H9 (cell line): ENCODE measurements at regions not wholly inside any gene's neighbourhood (a gene's known extent, or its start where the extent isn't known, plus 50 kb on each side); places are given as distances from the start of the nearest gene placed in this dataset.

Experiments used
- DNase-seq: peaks from one replicate; pipeline ENCODE4 v3.0.0-alpha.2; 2017
- H2AFZ ChIP-seq: one replicate; pipeline ENCODE4 v1.6.1; 2013; ENCODE audit warnings: mild to moderate bottlenecking, low read length, control low read depth, moderate library complexity
- H2AK5ac ChIP-seq: 2 replicates; pipeline ENCODE4 v1.6.1; 2013; ENCODE audit warnings: low read length, control low read depth, mixed read lengths; ENCODE audit not compliant: insufficient read length
- H2BK120ac ChIP-seq: one replicate; pipeline ENCODE4 v1.6.1; 2013; ENCODE audit warnings: low read depth, mild to moderate bottlenecking, low read length, control low read depth, inconsistent platforms; ENCODE audit not compliant: poor library complexity, severe bottlenecking
- H2BK12ac ChIP-seq: 2 replicates; pipeline ENCODE4 v1.6.1; 2013; ENCODE audit warnings: low read length, control low read depth, mixed read lengths, low read depth; ENCODE audit not compliant: insufficient read length
- H2BK15ac ChIP-seq: 2 replicates; pipeline ENCODE4 v1.6.1; 2013; ENCODE audit warnings: low read depth, low read length, control low read depth
- H2BK20ac ChIP-seq: one replicate; pipeline ENCODE4 v1.6.1; 2013; ENCODE audit warnings: low read depth, mild to moderate bottlenecking, low read length, control low read depth, inconsistent platforms; ENCODE audit not compliant: poor library complexity, severe bottlenecking
- H2BK5ac ChIP-seq: 2 replicates; pipeline ENCODE4 v1.6.1; 2013; ENCODE audit warnings: low read length, control low read depth, mixed read lengths; ENCODE audit not compliant: insufficient read length
- H3K14ac ChIP-seq: 2 replicates; pipeline ENCODE4 v1.6.1; 2013; ENCODE audit warnings: low read length, control low read depth; ENCODE audit not compliant: insufficient read depth
- H3K18ac ChIP-seq: 2 replicates; pipeline ENCODE4 v1.6.1; 2013; ENCODE audit warnings: low read depth, mild to moderate bottlenecking, mixed read lengths, low read length, control low read depth; ENCODE audit not compliant: insufficient read length
- H3K23ac ChIP-seq: 2 replicates; pipeline ENCODE4 v1.6.1; 2013; ENCODE audit warnings: low read length, control low read depth, mixed read lengths, low read depth; ENCODE audit not compliant: insufficient read length
- H3K23me2 ChIP-seq: 2 replicates; pipeline ENCODE4 v1.6.1; 2013; ENCODE audit warnings: low read depth, mild to moderate bottlenecking, mixed read lengths, low read length, control low read depth; ENCODE audit not compliant: insufficient read length, poor library complexity, severe bottlenecking
- H3K27ac ChIP-seq: 2 replicates; pipeline ENCODE4 v1.5.1; 2013; ENCODE audit warnings: low read length, control low read depth, mixed read lengths, low read depth; ENCODE audit not compliant: insufficient read length
- H3K27me3 ChIP-seq: 2 replicates; pipeline ENCODE4 v1.6.1; 2013; ENCODE audit warnings: low read length, control low read depth, inconsistent platforms; ENCODE audit not compliant: insufficient read depth
- H3K4ac ChIP-seq: 2 replicates; pipeline ENCODE4 v1.6.1; 2013; ENCODE audit warnings: low read depth, mild to moderate bottlenecking, control low read depth, inconsistent platforms, low read length, moderate library complexity
- H3K4me1 ChIP-seq: 2 replicates; pipeline ENCODE4 v1.6.1; 2013; ENCODE audit warnings: low read length, control low read depth, inconsistent platforms; ENCODE audit not compliant: insufficient read depth
- H3K4me2 ChIP-seq: 2 replicates; pipeline ENCODE4 v1.6.1; 2013; ENCODE audit warnings: low read length, control low read depth, mixed read lengths; ENCODE audit not compliant: insufficient read length, insufficient read depth
- H3K56ac ChIP-seq: 2 replicates; pipeline ENCODE4 v1.6.1; 2013; ENCODE audit warnings: low read depth, mild to moderate bottlenecking, mixed read lengths, low read length, control low read depth; ENCODE audit not compliant: insufficient read length
- H3K79me1 ChIP-seq: 2 replicates; pipeline ENCODE4 v1.6.1; 2013; ENCODE audit warnings: low read depth, mild to moderate bottlenecking, moderate library complexity, low read length, control low read depth, inconsistent platforms; ENCODE audit not compliant: insufficient read depth, poor library complexity, severe bottlenecking
- H3K79me2 ChIP-seq: 2 replicates; pipeline ENCODE4 v1.6.1; 2013; ENCODE audit warnings: low read length, control low read depth, inconsistent platforms; ENCODE audit not compliant: insufficient read depth
- H3K9ac ChIP-seq: 2 replicates; pipeline ENCODE4 v1.6.1; 2013; ENCODE audit warnings: low read length, control low read depth, mixed read lengths; ENCODE audit not compliant: insufficient read length; ENCODE audit errors: extremely low read depth
- H3K9me3 ChIP-seq: one replicate; pipeline ENCODE4 v1.6.1; 2013; ENCODE audit warnings: low read depth, low read length, inconsistent platforms; ENCODE audit not compliant: control insufficient read depth
- H3T11ph ChIP-seq: one replicate; pipeline ENCODE4 v1.6.1; 2013; ENCODE audit warnings: mild to moderate bottlenecking, low read length, control low read depth, inconsistent platforms
- H4K20me1 ChIP-seq: one replicate; pipeline ENCODE4 v1.6.1; 2013; ENCODE audit not compliant: control insufficient read depth, insufficient read length, insufficient read depth
- H4K5ac ChIP-seq: 2 replicates; pipeline ENCODE4 v1.6.1; 2013; ENCODE audit warnings: low read depth, mild to moderate bottlenecking, mixed read lengths, low read length, control low read depth; ENCODE audit not compliant: insufficient read length
- H4K8ac ChIP-seq: replicated peaks from 2 replicates; pipeline ENCODE4 v1.6.1; 2013; ENCODE audit warnings: low read length, control low read depth, mixed read lengths, low read depth; ENCODE audit not compliant: insufficient read length
- H4K91ac ChIP-seq: 2 replicates; pipeline ENCODE4 v1.6.1; 2013; ENCODE audit warnings: low read depth, mild to moderate bottlenecking, moderate library complexity, mixed read lengths, low read length, control low read depth; ENCODE audit not compliant: insufficient read length
- H3K27ac Mint-ChIP-seq, 3 experiments: 2 replicates in 2 of 3; 3 replicates in 1 of 3; pipeline ENCODE4 v1.8.0; 2020 to 2021; ENCODE audit warnings: mixed read lengths in 3 of 3, mild to moderate bottlenecking in 1 of 3, moderate library complexity in 1 of 3
- H3K27me3 Mint-ChIP-seq: 2 replicates; pipeline ENCODE4 v1.8.0; 2021; ENCODE audit warnings: low read depth, mild to moderate bottlenecking, moderate library complexity, mixed read lengths
- H3K36me3 Mint-ChIP-seq, 3 experiments: 2 replicates in 2 of 3; 3 replicates in 1 of 3; pipeline ENCODE4 v1.8.0; 2020 to 2021; ENCODE audit warnings: low read depth in 3 of 3, mixed read lengths in 3 of 3; ENCODE audit not compliant: insufficient read depth in 1 of 3
- H3K4me1 Mint-ChIP-seq, 2 experiments: 2 replicates each; pipeline ENCODE4 v1.8.0; 2020; ENCODE audit warnings: mixed read lengths in 2 of 2
- H3K4me3 Mint-ChIP-seq, 2 experiments: 2 replicates in 1 of 2; 3 replicates in 1 of 2; pipeline ENCODE4 v1.8.0; 2020 to 2021; ENCODE audit warnings: mild to moderate bottlenecking in 2 of 2, mixed read lengths in 2 of 2, moderate library complexity in 1 of 2
- H3K9me3 Mint-ChIP-seq, 2 experiments: 2 replicates in 1 of 2; 3 replicates in 1 of 2; pipeline ENCODE4 v1.8.0; 2020; ENCODE audit warnings: mild to moderate bottlenecking in 2 of 2, mixed read lengths in 2 of 2, moderate library complexity in 1 of 2
- WGBS: extraction: QIAGEN DNeasy Blood & Tissue Kit; methylation state at CpG from one replicate; pipeline ENCODE4 v1.1.7; 2013; ENCODE audit warnings: missing lambda C conversion rate, low lambda C conversion rate, mixed read lengths; ENCODE audit not compliant: insufficient read length; ENCODE audit errors: extremely low coverage; 5-methylcytosine and 5-hydroxymethylcytosine counted together
- TF ChIP-seq, protein P1 (sequence below): fragments of 200-600 bp; sonication (generic); conservative IDR thresholded peaks from 3 replicates; pipeline ENCODE4 v1.8.0; 2021; ENCODE audit warnings: antibody characterized with exemption, mild to moderate bottlenecking

DNA sequence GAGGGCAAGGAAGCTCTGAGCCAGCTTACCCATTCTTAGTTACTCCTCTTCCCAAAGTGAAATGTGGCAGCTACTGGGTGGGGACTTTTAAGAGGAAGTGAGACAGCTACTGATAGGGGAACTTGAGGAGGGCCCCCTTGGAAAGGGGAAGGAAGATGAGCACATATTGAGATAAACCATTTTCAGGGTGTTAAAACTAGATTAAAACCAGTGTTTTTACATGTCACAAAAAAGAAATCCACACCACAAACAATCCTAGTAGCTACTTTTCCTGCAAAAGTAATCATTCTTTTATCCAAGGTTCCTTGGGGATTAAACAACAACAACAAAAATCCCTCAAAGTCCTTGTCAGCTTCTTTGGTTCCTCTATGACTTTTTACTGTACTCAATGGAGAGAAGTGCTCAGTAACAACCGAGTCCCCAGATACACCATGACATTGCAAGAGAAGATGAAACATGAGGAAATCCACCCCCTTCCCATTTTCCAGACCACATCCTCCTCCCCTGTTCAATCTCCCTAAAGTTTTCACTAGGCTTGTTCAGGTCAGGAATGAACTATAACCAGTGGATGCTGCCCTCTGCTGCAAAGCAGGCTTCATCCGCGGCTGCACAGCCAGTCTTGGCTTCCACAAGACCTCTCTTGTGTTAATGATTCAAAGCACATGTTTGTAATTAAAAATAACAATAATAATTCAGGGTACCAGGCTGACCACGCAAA is 113.5 kb upstream of the TMEM164 start:
- Histone ChIP-seq H4K8ac (no peak overlapping the region), H3K9me3 (no peaks in the 10 kb centered on the region)
- H3K27ac Mint-ChIP-seq = no peak overlapping the region

More for the DNA sequence above, 113.5 kb upstream of the TMEM164 start:
- no peaks in the 10 kb centered on the region for H4K20me1 ChIP-seq
- no peak overlapping the region for H3K4ac ChIP-seq
- no peak overlapping the region for H2BK5ac ChIP-seq
- no peak overlapping the region for H2BK120ac ChIP-seq
- H2AK5ac ChIP-seq = no peak overlapping the region
- no peak overlapping the region for H3K56ac ChIP-seq
- H3K18ac ChIP-seq = no peak overlapping the region
- no peak overlapping the region for H2AFZ ChIP-seq
- Mint-ChIP-seq H3K36me3 (no peaks in the 10 kb centered on the region), H3K9me3 (no peaks in the 10 kb centered on the region), H3K4me1 (peaks cover 2 to 3% of the 10 kb centered on the region in 2 experiments; a peak in 2 of 4 replicates), H3K27me3 (peaks cover 10% of the 10 kb centered on the region), H3K4me3 (no peak overlapping the region)
- H3K23me2 ChIP-seq = no peaks in the 10 kb centered on the region
- TF ChIP-seq, protein P1, sequence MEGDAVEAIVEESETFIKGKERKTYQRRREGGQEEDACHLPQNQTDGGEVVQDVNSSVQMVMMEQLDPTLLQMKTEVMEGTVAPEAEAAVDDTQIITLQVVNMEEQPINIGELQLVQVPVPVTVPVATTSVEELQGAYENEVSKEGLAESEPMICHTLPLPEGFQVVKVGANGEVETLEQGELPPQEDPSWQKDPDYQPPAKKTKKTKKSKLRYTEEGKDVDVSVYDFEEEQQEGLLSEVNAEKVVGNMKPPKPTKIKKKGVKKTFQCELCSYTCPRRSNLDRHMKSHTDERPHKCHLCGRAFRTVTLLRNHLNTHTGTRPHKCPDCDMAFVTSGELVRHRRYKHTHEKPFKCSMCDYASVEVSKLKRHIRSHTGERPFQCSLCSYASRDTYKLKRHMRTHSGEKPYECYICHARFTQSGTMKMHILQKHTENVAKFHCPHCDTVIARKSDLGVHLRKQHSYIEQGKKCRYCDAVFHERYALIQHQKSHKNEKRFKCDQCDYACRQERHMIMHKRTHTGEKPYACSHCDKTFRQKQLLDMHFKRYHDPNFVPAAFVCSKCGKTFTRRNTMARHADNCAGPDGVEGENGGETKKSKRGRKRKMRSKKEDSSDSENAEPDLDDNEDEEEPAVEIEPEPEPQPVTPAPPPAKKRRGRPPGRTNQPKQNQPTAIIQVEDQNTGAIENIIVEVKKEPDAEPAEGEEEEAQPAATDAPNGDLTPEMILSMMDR = peak; percentile 43; the same call in 2 of the 3 replicates
- no peak overlapping the region for H2BK15ac ChIP-seq
- H3K79me1 ChIP-seq = no peaks in the 10 kb centered on the region
- H3K27me3 ChIP-seq = no peaks in the 10 kb centered on the region
- H4K5ac ChIP-seq = no peak overlapping the region
- WGBS = no CpG with 5 or more reads among the region's 4 CpGs
- no peak overlapping the region for H2BK20ac ChIP-seq
- H3K9ac ChIP-seq = no peak overlapping the region
- no peak overlapping the region for H2BK12ac ChIP-seq
- no peak overlapping the region for H4K91ac ChIP-seq
- H3K79me2 ChIP-seq = no peaks in the 10 kb centered on the region
- no peak overlapping the region for H3K23ac ChIP-seq
- DNase-seq = no peak
- H3K14ac ChIP-seq = no peak overlapping the region
- no peak overlapping the region for H3T11ph ChIP-seq
- no peak overlapping the region for H3K27ac ChIP-seq
- no peaks in the 10 kb centered on the region for H3K4me1 ChIP-seq
- no peak overlapping the region for H3K4me2 ChIP-seq
